Stimulated activated CD4-positive, alpha-beta T cell treated with anti-CD3 and anti-CD28 coated beads, Interleukin-2, amount 100 ng/mL, for 4 hours (primary cell): ENCODE measurements at regions not wholly inside any gene's neighbourhood (a gene's known extent, or its start where the extent isn't known, plus 50 kb on each side); places are given as distances from the start of the nearest gene placed in this dataset.

Experiments used
- DNase-seq: peaks from one replicate; pipeline ENCODE4 v3.0.0-alpha.2; 2020; ENCODE audit warnings: low read depth

DNA sequence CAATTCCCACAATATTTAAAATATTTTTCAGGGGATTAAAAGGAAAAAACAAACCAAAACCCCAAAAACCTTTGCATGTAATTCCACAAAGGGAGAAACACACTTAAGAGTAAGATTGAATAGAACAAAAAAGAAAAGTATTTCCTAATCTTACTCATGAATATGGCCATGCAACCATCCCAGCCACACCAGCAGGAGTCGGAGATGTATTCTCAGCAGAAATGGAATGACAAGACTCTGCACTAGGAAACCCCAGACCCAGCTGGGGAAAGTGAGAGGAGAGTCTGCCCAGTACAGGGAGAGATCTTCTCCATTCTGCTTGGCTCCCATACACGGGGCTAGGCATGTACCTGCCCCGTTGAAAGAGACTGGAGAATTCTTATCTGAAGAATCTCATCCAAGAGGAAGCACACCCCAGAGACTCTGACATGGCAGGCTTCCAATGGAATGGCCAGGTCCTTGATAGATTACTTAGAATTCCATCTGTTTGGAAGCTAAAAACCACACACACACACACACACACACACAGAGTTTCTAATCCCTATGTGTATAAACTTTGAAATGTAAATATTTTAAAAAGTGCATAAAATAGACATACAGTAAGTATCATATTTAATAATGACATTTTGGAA is 118.8 kb downstream of the GADD45G start:
- DNase-seq: no peak

DNA sequence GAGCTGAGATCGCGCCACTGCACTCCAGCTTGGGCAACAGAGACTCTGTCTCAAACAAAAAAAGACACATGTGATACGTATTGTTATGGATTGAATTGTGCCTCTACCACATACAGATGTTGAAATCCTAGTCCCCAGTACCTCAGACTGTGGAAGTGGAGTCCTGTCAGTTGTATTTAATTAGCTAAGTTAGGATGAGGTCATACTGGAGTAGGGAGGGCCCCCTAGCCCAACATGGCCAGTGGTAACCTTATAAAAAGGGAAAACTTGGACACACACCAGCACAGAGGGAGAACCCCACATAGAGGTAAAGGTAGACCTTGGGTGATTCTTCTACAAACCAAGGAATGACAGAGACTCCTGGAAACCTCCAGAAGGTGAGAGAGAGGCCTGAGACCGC is 119.8 kb downstream of the GADD45G start:
- no peak for DNase-seq

DNA sequence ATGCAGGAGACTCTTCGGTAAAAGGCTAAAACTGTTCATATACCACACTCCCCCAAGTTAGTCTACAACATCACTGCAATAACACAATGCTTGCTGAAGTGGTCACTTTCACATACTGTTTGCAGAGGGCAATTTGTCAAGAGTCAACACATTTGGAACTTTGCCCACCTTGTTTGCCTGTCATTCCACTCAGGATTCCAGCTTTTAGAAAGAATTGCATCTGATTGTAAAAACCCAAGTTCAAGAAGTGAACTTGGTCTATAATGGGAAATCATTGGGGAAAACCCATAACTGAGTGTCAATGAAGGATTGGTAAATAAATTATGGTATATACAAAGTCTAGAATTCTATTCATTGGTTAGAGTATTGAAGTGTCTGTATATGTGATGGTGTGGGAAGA is 120.5 kb downstream of the GADD45G start:
- DNase-seq: no peak

DNA sequence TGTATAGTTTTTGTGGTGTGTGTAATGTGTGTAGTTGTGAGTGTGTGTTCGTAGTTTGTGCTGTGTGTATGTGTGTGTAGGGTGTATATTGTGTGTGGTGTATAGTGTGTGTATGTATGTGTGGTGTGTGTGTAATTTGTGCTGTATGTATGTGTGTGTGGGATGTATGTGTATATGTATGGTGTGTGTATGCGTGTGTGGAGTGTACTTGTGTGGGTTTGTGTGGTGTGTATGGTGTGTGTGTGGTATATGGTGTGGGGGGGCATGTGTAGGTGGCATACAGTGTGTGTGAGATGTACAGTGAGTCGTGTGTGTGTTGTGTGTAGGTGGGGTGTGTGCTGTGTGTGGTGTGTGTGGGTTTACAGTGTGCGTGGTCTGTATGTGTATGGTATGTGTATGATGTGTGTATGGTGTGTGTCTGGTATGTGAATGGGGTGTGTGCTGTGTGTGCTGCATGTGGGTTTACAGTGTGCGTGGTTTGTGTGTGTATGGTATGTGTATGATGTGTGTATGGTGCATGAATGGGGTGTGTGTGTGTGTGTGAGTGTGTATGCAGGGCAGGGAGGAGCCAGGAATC is 125.2 kb downstream of the GADD45G start:
- no peak for DNase-seq

DNA sequence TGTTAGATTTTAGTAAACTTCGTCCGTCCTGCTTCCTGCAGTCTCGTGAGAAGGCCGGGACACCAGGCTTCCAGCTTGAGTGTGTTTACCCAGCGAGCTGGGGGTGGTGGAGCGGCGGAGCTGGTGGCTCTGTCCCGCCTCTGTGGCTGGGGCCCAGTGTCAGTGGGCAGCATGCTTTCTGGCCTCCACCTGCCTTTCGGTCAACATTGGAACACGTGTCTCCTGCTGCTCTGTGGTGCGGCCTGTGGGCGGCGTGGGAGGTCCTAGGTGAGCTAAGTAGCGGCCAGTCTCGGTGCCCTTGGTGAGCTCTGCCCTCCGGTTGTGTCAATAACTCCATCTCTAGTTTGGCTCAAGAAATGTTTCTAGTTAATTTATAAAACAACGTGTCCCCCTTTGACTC is 125.9 kb downstream of the GADD45G start:
- DNase-seq: no peak

DNA sequence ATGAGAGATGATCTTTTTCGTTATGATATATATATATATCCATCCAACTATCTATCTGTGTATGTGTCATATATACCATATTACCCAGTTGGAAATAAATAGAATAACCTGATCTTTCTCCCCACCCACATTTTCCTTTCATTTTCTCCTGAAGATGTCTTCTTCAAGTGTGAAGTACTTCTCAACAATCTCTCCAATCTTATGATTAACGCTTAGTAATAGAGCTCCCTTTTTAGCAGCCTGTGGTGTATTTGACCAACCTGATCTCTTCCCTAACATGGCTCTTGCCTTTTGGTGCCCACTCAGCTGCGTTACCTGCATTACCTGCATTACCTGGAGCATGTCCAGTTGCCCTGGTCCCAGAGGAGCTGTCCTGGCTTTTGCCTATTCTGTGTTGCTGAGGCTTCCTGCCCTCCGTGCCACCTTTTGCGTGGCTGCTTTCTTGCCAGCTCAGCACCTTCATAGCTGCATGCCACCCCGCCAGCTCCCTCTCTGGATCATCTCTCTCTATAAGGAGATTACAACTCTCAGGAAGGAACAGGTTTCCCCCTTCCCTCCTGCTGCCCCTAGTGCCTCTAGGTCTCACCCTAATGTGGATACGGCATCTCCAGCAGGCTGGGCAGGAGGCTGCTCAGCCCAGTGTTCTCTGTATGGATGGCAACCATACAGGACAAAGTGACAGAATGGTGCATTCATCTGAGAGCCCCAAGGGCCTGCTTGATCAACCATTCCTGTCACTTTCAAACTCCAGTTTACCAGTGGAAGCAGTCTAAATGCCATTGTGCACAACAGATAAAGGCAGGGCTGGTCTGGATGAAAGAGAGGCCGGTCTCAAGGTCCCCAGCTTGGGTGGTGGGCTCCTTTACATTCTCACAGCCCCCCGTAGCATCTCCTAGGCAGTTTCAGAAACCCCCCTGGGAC is 126.7 kb downstream of the GADD45G start:
- DNase-seq: no peak

DNA sequence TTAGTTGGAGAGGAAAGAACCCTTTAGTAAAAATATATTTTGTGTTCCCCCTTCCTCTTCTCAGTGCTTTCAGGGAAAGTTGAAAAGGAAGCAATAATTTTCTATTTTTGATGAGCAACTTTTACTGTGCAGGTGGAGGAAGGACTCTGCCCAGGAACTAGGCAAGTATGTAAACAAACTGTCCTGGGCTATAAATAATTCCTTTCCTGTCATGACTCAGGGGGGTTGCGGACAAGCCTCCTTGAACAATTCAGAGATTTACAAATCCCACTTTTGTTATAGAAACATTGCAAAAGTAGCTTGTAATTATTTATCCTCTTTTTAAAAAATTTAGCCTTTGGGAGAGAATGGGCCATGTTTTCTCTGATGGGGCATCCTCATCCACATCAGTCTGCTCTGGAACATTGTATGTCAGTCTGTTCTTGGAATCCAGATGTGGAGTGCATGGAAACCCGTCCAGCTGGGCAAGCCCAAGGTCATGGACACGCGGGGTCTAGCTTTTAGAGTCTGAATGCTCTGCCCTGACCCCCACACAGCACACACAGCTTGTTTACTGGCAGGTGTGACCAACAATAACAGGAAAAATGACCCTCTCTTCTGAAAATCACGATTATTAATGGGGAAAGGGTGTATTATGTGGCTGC is 127.6 kb downstream of the GADD45G start:
- DNase-seq: no peak

DNA sequence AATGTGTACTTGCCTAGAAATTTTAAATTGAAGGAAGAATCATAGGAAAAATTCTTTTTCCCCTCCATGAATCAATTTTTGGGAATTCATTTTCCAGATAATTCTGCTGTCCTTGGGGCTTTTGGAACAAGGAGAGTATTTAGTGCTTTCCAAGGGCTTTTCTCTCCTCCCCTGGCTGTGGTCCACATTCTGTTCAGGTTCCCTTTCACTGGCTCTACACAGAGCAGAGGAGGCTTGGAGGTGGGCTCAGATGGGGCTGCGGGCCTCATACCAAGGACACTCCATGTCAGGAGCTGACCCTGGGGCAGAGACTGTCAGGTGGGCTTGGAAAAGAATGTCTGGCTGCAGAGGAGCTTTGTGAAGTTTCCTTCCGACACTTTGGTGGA is 128.1 kb downstream of the GADD45G start:
- DNase-seq: no peak

DNA sequence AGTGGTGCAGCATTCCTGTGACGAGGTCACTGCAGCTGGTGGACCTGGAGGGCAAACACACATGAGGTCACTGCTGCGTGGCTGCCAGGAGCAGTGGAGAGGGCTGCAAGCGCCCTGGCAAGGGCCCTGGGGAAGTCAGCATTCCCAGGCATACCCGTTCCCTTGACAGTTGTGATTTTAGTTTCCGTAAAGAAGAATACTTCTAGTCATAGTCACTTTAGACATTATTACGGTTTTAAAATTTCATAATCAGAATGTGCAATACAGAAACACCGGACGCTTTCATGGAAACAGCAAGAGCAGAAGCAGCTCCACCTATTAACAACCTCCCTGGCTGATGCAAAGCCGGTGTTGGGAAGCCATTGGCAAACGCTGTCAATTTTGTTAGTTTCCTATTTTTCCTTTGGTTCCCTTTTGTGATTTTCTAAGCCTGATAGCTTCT is 129.8 kb downstream of the GADD45G start:
- no peak for DNase-seq

DNA sequence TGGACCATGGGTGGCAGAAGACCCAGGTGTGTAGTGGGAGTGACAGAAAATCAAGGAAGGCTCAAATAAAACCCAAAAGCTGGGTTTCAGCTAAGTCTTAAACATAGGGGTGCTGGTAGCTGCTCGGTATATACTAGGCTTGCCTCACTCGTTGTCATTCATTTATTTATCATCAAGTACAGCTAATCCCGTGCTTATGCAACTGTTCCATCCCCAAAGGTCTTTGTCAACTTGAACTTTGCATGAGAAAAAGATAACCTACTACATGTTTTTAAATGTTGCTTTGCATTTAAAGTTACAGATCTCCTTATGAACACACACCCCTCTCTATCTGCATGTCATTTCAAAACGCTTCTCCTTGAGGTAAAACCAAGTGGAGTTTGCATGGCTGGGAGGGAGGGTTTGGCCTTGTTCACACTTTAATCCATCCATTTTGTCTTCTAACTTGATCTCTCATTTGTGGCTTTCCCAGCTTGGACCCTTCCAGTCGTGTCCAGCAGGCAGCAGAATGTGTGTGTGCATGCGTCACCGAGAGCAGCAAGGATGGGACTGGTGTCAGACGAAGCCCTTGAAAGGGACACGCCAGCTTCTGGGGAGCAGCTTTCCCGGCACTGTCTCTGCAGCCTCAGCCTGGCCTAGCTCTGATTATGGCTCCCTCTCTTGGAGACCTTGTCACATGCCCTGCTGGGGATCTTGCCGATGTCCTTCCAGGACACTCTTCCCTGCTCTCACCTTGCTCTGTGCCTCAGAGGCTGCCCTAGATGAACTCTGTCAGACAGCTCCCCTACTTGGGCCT is 133.5 kb downstream of the GADD45G start:
- DNase-seq: no peak

DNA sequence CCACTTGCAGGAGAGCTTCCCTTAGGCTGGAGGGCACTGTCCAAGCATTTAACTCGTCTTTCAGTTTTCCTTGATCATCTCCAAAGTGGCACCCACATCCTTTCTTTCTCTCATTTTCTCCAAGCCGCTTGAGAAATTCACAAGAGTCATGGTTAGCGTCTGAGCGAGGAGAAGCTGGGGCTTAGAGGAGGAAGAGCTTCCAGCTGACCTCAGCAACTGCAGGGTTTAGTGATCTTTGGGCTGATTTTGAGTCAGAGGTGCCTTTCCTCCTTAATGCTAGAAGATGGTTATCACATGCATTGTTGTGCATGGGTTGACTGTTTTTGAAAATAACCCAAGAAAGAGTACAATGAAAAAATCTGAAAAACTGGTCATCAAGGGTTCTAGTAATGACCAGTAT is 134.7 kb downstream of the GADD45G start:
- no peak for DNase-seq

DNA sequence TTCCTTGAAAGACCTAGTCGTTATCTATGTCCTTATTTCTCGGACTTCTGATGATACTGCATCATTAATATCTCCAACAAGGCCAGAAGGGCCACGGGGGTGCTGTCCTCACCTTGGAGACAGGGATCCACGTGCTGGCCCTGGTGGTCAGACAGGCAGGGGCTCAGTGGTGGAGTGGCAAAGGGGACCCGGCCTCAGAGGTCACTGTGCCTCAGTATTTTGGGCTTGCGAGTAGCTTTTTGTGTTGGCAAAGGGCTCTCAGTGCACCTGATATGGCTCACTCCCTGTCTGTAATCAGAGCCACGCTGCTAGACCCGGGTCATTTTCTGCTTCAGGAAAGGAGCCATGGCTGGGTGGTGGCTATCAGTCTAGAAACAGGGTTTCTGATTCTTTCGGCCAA is 135.1 kb downstream of the GADD45G start:
- no peak for DNase-seq

DNA sequence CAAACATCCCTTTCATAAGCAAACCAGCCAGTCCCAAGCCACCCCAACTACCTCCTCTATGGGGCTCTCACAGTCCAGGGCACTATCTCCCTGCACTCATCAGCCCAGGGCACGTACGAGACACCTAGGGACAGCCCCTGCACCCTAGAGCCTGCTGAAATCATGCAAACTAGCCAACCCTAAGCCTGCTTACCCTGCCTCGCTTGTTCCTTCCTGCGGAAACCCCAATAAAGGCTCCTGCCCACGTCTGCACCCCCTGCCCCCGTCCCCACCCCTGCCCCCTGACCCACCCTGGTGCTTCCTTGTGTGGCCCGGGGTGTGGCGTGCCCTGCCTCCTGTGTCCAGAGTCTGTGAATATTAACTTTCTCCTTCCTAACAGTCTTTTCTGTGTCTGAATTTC is 135.9 kb downstream of the GADD45G start:
- no peak for DNase-seq

DNA sequence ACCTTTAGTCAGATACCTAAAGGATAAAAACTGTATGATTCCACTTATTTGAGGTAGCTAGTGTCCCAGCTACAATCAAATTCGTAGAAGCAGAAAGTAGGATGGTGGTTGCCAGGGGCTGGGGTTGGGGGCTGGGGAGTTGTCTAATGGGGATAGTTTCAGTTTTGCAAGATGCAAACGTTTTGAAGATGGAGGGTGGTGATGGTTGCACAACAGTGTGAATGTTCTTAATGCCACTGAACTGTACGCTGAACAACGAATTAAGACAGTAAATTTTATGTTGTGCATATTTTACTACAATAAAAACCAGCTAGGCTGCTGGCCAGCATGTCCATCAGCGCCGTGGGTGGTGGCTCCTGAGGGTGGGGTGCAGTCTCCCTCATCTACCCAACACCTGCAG is 137.8 kb downstream of the GADD45G start:
- DNase-seq: no peak

DNA sequence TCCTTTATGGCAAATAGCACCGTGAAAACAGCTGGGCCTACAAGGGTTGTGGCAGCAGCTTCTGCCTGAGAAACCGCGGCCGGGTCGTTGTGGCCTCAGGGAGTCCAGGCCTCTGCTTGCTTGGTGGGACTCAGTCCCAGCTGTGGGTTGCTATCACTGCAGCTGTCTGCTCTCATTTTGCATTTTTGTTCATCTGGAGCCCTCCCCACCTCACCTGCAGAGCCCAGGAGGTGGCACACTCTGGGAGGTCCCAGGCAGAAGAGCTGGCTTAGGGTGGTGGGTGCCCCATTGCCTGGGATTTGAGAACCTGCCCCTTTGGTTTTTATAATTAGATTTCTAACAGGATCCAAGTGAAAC is 138.4 kb downstream of the GADD45G start:
- no peak for DNase-seq

DNA sequence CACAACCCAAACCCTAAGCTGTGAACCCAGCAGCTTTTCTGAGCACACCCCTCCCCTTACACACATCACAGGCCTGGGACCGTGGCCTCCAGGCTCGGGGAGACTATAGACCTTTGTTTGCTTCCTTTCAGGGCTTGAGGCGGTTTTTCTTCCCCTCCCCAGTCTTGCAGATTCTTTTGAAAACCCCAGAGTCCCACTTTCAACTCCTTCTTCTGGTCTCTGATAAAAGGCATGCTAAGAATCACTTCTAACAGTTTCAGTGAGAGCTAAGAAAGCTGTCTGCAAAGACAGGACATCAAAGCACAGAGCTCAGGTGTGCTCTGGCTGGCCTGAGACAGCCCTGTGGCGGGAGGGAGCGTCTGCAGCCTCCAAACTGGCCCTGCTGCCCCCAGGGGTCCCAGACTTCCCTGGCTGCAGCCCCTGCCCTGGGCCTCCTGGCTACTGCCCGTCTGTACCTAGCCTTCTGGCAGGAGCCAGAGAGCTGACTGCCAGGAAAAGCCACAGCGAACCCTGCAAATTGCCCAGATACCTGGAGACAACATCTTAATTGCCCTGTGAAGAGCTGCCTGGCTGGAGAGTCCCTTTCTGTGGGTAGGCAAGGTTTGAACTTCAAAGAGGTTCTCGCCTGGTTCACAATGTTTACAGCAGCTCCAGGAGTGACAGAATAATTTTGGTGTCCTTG is 138.9 kb downstream of the GADD45G start:
- no peak for DNase-seq

DNA sequence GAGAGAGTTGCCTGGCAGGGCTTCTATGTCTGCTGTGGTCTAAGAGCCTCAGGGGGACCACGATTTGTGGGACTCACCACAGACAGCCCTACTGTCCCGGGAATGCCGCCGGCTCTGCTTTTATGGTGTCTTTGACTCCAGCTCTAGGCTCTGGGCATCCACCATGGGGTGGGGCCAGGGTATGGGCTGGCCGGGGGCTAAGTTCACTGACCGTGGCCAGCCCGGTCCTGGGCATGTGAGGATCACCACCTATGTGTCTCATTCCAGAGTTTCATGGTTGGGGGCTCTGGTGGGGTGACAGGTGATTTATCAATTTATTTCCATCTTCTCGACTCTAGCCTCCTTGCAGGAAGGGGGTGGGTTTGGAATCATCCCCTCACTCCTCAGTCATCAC is 139.4 kb downstream of the GADD45G start:
- DNase-seq: no peak

DNA sequence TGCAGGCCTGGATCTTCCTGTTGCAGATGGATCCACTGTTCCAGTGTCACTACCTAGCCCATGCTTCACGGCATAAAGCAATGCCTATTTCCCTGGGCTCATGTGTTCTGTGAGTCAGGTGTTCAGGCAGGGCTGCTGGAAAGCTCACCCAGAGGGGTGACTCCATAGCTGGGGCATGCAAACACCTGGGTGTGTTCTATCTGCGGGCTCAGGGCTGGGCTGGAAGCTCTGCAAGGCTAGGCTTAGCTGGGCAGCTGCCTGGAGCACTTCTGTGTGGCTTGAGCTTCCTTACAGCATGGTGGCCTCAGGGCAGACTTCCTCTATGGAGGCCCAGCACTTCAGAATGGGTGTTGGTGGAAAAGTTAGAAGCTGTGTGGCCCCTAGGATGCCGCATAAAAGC is 139.9 kb downstream of the GADD45G start:
- DNase-seq: no peak

DNA sequence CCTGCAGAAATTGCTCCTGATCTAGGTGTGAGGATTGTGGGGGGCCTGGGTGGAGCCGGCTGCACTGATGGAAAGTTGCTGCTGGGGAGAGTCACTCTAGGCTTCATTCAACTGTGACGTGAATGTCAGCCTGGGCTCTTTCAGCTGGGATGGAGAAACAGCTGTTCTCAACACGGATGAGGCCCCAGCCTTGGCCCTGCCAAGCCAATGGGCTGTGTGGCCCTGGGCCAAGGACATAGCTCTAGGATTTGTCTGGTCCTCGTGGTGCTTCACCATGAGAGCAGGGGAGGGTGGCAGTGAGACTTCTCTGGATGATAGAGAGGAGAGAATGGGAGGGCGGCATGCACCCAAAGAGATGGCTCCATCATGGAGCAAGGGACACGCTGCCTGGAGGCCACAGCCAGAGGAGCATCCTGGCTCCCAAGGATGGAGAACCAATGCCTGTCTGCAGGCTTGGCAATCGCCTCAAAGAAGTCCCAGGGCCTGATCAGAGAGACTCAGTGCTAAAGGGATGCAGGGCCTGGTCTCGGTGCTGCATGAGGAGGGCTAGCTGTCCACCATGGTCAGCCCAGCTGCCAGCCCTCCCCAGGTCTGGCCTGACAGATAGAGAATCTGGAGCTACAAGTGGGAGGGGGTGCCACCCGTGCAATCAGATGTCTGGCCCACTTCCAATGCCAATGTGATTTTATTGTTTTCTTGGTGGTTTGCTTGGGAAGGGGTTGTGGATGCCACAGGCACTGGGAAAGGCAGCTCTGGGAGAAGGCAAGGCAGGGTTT is 141.0 kb downstream of the GADD45G start:
- DNase-seq: no peak

DNA sequence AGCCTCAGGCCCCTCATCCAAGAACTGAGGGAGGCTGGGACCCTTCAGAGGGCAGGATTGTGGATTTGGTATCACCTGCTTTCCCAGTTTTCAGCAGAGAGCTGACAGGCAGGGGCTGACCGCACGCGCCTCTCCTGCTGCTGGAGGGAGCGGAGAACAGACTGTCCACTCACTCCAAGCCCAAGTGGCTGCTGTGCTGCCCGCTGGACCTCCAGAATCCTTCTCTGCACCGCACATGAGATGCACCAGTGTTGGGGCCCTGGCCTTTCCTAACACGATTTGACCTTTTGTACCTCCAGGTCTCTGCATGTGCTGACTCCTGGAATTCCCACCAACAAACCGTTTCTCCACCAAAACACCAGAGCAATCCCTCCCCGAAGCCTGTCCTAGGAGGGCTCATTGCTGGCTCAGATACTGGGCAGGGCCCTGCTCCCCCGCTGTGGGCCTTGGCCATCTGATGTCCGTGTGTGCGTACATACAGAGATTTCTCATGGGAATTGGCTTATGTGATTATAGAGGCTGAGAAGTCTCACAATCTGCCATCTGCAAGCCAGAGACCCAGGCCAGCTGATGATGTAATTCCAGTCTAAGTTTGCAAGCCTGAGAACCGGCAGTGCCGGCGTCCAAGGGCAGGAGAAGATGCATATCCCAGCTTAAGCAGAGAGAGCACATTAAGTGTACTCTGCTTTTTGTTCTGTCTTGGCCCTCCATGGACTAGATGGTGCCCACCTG is 141.7 kb downstream of the GADD45G start:
- DNase-seq: no peak
